ENCODE measurements at regions not wholly inside any gene's neighbourhood (a gene's known extent, or its start where the extent isn't known, plus 50 kb on each side); places are given as distances from the start of the nearest gene placed in this dataset.

DNA sequence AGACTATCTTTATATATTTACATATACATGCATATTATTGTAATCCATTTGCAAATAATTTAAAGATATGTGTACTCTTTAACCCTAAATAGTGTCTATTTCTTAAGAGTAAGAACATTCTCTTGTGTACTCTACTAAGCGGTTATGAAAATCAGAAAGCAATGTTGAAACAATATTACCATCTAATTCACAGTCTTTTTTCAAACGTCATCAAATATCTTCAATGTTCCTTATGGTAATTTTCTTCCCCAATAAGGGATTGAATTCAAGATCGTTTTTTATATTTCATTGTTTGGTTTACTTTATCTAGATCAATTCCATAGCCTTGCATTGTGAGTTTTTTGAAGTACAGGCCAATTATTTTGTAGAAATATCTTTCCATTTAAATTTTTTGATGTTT is 1647.4 kb upstream of the PRR20A start:
- TF ChIP-seq, protein P1, sequence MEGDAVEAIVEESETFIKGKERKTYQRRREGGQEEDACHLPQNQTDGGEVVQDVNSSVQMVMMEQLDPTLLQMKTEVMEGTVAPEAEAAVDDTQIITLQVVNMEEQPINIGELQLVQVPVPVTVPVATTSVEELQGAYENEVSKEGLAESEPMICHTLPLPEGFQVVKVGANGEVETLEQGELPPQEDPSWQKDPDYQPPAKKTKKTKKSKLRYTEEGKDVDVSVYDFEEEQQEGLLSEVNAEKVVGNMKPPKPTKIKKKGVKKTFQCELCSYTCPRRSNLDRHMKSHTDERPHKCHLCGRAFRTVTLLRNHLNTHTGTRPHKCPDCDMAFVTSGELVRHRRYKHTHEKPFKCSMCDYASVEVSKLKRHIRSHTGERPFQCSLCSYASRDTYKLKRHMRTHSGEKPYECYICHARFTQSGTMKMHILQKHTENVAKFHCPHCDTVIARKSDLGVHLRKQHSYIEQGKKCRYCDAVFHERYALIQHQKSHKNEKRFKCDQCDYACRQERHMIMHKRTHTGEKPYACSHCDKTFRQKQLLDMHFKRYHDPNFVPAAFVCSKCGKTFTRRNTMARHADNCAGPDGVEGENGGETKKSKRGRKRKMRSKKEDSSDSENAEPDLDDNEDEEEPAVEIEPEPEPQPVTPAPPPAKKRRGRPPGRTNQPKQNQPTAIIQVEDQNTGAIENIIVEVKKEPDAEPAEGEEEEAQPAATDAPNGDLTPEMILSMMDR (IDR thresholded peaks at IDR 0.05), result no peak
- no peak for TF ChIP-seq POLR2A (IDR thresholded peaks at IDR 0.05)
